ENCODE measurements at regions not wholly inside any gene's neighbourhood (a gene's known extent, or its start where the extent isn't known, plus 50 kb on each side); places are given as distances from the start of the nearest gene placed in this dataset.

- intact Hi-C loops (cut with DNase I; ENCODE audit: low total_unique reads) = no loop called here
Measured at GRCh38 chr13:78976696-78977095, 317.7 kb upstream of the OBI1 start.

GRCh38 chr13:78972561-78972960 is 313.6 kb upstream of the OBI1 start:
- H3K4me3 ChIP-seq = no peak overlapping the region
- no peak overlapping the region for H3K27ac ChIP-seq
- no peaks in the 10 kb centered on the region for H3K4me1 ChIP-seq
- 74 to 83% methylated on average over 3 of the region's 3 CpGs for WGBS, 2 donors
- DNase-seq = peak; percentile 18
- H3K36me3 ChIP-seq (ENCODE audit: low read depth, missing control alignments) = no peaks in the 10 kb centered on the region
- TF ChIP-seq POLR2A (IDR thresholded peaks at IDR 0.05) (no peak), CTCF (IDR thresholded peaks at IDR 0.05) (no peak)
- no peaks in the 10 kb centered on the region for H3K9me3 ChIP-seq
- no peaks in the 10 kb centered on the region for H3K27me3 ChIP-seq
- intact Hi-C loops (cut with DNase I; ENCODE audit: low total_unique reads) = no loop called here

More at GRCh38 chr13:78976696-78977095, 317.7 kb upstream of the OBI1 start:
- Histone ChIP-seq H3K27ac (no peak overlapping the region), H3K4me1 (no peaks in the 10 kb centered on the region), H3K4me3 (no peak overlapping the region), H3K27me3 (no peaks in the 10 kb centered on the region), H3K36me3 (ENCODE audit: low read depth, missing control alignments) (no peaks in the 10 kb centered on the region), H3K9me3 (no peaks in the 10 kb centered on the region)
- WGBS, 2 donors = 90 to 94% methylated on average over 5 of the region's 5 CpGs
- no peak for TF ChIP-seq CTCF (IDR thresholded peaks at IDR 0.05)
- no peak for TF ChIP-seq POLR2A (IDR thresholded peaks at IDR 0.05)
- no peak for DNase-seq

GRCh38 chr13:78971355-78972025 is 312.5 kb upstream of the OBI1 start:
- no peak for TF ChIP-seq CTCF (IDR thresholded peaks at IDR 0.05)
- TF ChIP-seq POLR2A (IDR thresholded peaks at IDR 0.05) = no peak
- DNase-seq = no peak
- intact Hi-C loops (cut with DNase I; ENCODE audit: low total_unique reads) = no loop called here
- Histone ChIP-seq H3K27ac (no peak overlapping the region), H3K9me3 (no peaks in the 10 kb centered on the region), H3K4me1 (no peaks in the 10 kb centered on the region), H3K36me3 (ENCODE audit: low read depth, missing control alignments) (no peaks in the 10 kb centered on the region), H3K4me3 (no peak overlapping the region), H3K27me3 (no peaks in the 10 kb centered on the region)
- whole genome bisulfite sequencing, 2 donors = 69 to 80% methylated on average over 4 of the region's 4 CpGs

- no peaks in the 10 kb centered on the region for H3K27me3 ChIP-seq
- no peak overlapping the region for H3K27ac ChIP-seq
- no peak for DNase-seq
- no peak for TF ChIP-seq CTCF (IDR thresholded peaks at IDR 0.05)
- TF ChIP-seq POLR2A (IDR thresholded peaks at IDR 0.05) = no peak
- intact Hi-C loops (cut with DNase I; ENCODE audit: low total_unique reads) = no loop called here
- WGBS, 2 donors = 83 to 94% methylated on average over 6 to 8 of the region's 8 CpGs
- no peaks in the 10 kb centered on the region for H3K4me1 ChIP-seq
- no peaks in the 10 kb centered on the region for H3K36me3 ChIP-seq (ENCODE audit: low read depth, missing control alignments)
- no peaks in the 10 kb centered on the region for H3K9me3 ChIP-seq
- H3K4me3 ChIP-seq = no peak overlapping the region
Measured at GRCh38 chr13:78960881-78961280, 301.9 kb upstream of the OBI1 start.

- H3K4me3 ChIP-seq = no peak overlapping the region
- H3K4me1 ChIP-seq = no peaks in the 10 kb centered on the region
- no peaks in the 10 kb centered on the region for H3K9me3 ChIP-seq
- TF ChIP-seq CTCF (IDR thresholded peaks at IDR 0.05) (no peak), POLR2A (IDR thresholded peaks at IDR 0.05) (no peak)
- H3K27ac ChIP-seq = no peak overlapping the region
- intact Hi-C loops (cut with DNase I; ENCODE audit: low total_unique reads) = no loop called here
- 44 to 64% methylated on average over 5 of the region's 5 CpGs for WGBS, 2 donors
- H3K27me3 ChIP-seq = no peaks in the 10 kb centered on the region
- no peaks in the 10 kb centered on the region for H3K36me3 ChIP-seq (ENCODE audit: low read depth, missing control alignments)
- DNase-seq = no peak
Measured at GRCh38 chr13:78958006-78958405, 299.1 kb upstream of the OBI1 start.
